Non-pigmented ciliary epithelial cell (primary cell): ENCODE measurements at regions not wholly inside any gene's neighbourhood (a gene's known extent, or its start where the extent isn't known, plus 50 kb on each side); places are given as distances from the start of the nearest gene placed in this dataset.
A peak's percentile ranks its signal among the peaks of the same experiment; 100 is the strongest.

Experiments used
- DNase-seq: peaks from one replicate; pipeline ENCODE4 v3.0.0-alpha.2; 2010; ENCODE audit warnings: low read depth

- DNase-seq = no peak
Observed at GRCh38 chr12:20194171-20194570, 174.2 kb upstream of the PDE3A start.

- no peak for DNase-seq
Observed at GRCh38 chr12:20196767-20197166, 171.6 kb upstream of the PDE3A start.

GRCh38 chr12:20197411-20197810, 170.9 kb upstream of the PDE3A start:
- no peak for DNase-seq

- no peak for DNase-seq
Observed at GRCh38 chr12:20199780-20200179, 168.6 kb upstream of the PDE3A start.

GRCh38 chr12:20201733-20202132, 166.6 kb upstream of the PDE3A start:
- DNase-seq = no peak

- DNase-seq = no peak
Observed at GRCh38 chr12:20205854-20206253, 162.5 kb upstream of the PDE3A start.

- DNase-seq = no peak
Observed at GRCh38 chr12:20206410-20206809, 161.9 kb upstream of the PDE3A start.

GRCh38 chr12:20210621-20211215, 157.6 kb upstream of the PDE3A start:
- DNase-seq = no peak

GRCh38 chr12:20211541-20211940, 156.8 kb upstream of the PDE3A start:
- no peak for DNase-seq

- no peak for DNase-seq
Observed at GRCh38 chr12:20211981-20212421, 156.3 kb upstream of the PDE3A start.

- peak; percentile 99 for DNase-seq
Observed at GRCh38 chr12:20212658-20213555, 155.4 kb upstream of the PDE3A start.

GRCh38 chr12:20213723-20214625, 154.4 kb upstream of the PDE3A start:
- no peak for DNase-seq

GRCh38 chr12:20220339-20220738, 148.0 kb upstream of the PDE3A start:
- no peak for DNase-seq

GRCh38 chr12:20232931-20233675, 135.2 kb upstream of the PDE3A start:
- no peak for DNase-seq

GRCh38 chr12:20234474-20234873, 133.9 kb upstream of the PDE3A start:
- no peak for DNase-seq

- no peak for DNase-seq
Observed at GRCh38 chr12:20237091-20237490, 131.2 kb upstream of the PDE3A start.

- DNase-seq = no peak
Observed at GRCh38 chr12:20245491-20245890, 122.8 kb upstream of the PDE3A start.

GRCh38 chr12:20248646-20249045, 119.7 kb upstream of the PDE3A start:
- no peak for DNase-seq

- DNase-seq = no peak
Observed at GRCh38 chr12:20250761-20251160, 117.6 kb upstream of the PDE3A start.

- DNase-seq = no peak
Observed at GRCh38 chr12:20257311-20257710, 111.0 kb upstream of the PDE3A start.

GRCh38 chr12:20259786-20260185, 108.6 kb upstream of the PDE3A start:
- no peak for DNase-seq

GRCh38 chr12:20260851-20261250, 107.5 kb upstream of the PDE3A start:
- DNase-seq = no peak
